ENCODE measurements at regions not wholly inside any gene's neighbourhood (a gene's known extent, or its start where the extent isn't known, plus 50 kb on each side); places are given as distances from the start of the nearest gene placed in this dataset.

DNA sequence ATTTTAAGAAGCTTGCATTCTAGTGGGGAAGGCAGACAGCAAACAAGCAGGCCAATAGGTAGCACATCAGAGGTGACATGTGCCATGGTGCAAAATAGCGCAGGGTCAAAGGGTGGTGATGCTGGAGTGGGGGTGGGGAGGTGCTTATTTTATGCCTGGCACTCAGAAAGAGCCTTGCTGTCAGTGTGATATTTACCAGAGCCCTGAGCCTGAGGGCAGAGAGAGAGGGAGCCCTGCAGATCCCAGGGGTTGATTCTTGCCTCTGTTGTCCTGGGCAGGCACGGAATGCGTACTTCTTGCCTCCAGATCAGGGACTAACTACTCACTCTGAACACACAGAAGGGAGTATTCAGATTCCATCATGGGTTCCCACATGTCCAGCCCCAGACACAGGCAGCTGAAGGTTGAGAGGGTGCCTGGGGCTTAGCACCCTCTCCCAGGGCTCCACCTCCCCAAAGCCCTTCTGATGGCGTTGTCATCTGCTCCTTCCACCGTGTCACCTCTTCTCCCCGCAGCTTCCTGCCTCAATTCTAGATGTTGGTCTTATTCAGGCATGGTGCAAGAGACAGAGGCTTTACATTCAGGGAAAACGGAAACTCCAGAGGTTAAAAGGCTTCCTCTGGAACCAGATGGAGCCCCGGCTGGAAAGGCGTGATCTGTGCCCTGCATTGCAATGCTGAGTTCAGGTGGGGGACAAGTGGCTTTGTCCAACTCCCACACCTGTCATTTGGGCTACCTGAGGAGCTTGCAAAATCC is 252.3 kb downstream of the HAUS1 start:
- DNase-seq (ENCODE audit: low spot score) (no peak), ATAC-seq (no peak)
- intact Hi-C loops (cut with DNase I), result no loop called here

DNA sequence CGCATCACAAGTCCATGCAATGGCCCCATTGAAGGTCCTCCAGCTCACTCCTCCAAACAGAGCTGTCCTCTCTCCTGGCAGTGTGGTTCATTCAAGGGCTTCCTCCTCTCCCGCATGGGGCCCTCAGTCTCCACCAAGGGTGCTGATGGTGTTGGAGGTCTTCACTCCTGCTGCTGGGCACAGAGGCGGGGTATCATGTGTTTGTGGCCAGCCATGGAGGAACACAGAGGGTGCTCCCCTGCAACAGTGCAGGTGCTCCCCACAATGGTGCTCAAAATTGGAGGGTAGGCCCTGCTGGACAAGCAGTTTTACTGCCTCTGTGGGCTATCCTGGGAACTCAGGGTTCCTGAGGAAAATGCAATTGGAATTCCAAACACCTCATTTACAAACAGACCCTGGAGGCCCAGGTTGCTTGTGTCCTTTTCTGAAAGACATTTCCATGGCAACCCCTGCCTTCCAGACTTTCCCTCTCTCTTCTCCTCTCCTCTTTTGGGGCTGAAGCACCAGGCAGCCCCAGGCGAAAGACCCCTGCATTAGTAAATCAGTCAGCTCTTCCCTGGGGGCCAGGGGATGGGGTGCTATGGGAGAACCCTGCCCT is 256.0 kb downstream of the HAUS1 start:
- ATAC-seq, result no peak
- no peak for DNase-seq (ENCODE audit: low spot score)
- intact Hi-C loops (cut with DNase I), result no loop called here

DNA sequence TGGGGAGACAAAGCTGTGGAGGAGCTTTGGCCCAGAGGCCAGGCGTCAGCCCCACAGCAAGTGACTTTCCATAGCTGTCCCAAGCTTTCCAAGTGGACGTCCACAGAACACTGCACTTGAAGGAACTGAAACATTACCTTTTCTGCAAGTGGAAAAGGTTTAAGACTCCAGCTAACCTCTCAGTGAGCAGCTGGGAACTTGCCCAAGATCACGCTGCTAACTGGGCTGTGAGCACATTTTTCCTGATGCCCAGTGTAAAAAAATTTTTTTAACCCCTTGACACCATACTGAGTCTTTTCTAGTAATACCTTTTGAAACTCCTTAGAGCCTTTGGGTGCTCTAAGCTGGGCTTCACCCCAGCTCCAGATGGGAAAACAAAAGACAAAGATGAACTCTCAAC is 256.7 kb downstream of the HAUS1 start:
- DNase-seq (ENCODE audit: low spot score), result no peak
- intact Hi-C loops (cut with DNase I), result no loop called here
- ATAC-seq, result no peak

DNA sequence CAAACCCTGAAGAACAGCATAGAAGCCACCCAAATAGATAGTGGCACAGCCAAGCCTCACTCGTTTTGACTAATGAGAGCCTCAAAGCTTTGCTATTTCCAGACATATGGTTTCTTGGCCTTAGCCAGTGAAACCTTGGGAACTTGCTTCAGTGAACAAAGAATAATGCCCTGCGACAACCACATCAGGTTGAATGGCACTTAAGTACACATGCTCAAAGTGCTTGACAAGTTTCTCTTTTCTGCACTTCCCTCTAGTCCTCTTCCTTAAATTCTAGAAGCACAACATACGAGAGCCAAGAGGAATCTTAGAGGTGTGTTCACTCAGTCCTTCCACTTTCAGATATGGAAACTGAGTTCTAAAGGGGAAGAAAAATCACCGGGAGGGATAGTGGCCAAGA is 258.3 kb downstream of the HAUS1 start:
- intact Hi-C loops (cut with DNase I), result no loop called here
- DNase-seq (ENCODE audit: low spot score) (no peak), ATAC-seq (no peak)

DNA sequence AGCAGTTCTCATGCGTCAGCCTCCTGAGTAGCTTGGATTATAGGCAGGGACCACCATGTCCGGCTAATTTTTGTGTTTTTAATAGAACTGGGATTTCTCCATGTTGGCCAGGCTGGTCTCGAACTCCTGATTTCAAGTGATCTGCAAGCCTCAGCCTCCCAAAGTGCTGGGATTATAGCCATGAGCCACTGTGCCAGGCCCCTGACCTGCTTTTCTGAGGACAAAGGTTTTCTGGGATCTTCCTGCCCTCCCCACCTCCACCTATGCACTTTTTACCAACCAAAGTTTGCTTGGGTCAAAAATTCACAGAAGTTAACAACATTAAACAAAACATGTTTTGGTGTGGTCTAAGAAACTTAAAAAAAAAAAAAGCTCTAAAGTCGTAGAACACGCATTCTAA is 259.9 kb downstream of the HAUS1 start:
- ATAC-seq (no peak), DNase-seq (ENCODE audit: low spot score) (no peak)
- intact Hi-C loops (cut with DNase I), result no loop called here

DNA sequence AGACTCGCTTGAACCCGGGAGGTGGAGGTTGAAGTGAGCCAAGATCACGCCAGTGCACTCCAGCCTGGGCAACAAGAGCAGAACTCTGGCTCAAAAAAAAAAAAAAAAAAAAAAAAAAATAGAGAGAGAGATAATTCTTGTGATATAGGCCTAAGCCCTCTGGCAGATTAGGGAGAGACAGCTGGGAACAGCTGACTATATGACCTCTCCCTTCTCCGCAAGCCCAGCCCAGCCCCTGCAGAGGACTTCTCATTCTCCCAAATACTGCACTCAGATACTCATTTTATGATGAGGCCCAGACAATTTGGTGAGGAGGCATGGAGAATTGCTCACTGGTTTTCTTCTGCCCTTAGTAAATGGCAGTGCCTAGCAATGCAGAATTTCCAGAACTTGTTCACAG is 262.0 kb downstream of the HAUS1 start:
- intact Hi-C loops (cut with DNase I), result no loop called here
- DNase-seq (ENCODE audit: low spot score), result no peak
- no peak for ATAC-seq

DNA sequence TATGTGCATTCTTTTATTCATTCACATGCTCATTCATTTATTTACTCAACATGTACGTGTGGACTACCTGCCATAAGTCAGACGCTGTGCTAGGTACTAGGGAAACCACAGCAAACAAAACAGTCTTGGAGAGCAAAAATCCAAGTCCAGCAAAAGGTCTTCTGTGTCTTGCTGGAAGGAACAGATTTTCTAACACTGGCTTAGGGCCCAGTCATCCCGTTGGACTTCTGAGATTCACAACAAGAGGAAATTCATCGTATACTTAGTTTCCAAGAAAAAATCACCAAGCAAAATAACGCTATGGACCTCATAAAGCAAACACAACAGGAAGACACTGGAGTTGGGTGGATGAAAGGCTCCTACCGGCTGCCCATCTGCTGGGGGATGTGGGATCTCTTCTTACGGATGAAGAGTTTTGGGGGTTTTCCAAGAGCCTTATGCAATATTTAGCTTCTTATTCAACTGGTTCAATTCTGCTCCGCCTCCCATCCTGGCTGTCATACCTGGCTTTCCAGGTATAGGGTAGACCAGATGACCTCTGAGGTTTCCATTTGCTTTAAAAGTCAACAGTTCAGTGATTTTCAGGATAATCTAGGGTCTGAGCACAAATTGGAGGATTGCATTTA is 262.7 kb downstream of the HAUS1 start:
- DNase-seq (ENCODE audit: low spot score) (no peak), ATAC-seq (no peak)
- intact Hi-C loops (cut with DNase I), result no loop called here

DNA sequence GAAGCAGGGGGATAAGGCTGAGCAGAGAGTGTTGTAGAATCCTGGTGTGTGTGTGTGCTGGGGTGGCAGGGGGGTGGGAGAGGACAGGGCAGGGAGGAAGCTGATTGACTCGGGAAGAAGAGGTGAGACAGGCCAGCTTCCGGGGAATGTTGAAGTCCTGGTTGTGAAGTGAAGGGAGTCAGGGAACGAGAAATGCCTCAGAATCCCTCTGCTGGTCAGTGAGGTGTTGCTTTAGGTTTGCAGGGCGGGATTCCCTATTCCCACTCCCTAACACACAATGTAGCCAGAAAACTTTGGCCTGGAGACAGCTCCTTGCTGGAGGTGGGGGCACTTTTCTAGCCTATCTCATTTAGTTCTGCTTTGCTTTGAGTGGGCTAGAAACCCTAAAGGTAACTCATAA is 265.1 kb downstream of the HAUS1 start:
- intact Hi-C loops (cut with DNase I), result no loop called here
- DNase-seq (ENCODE audit: low spot score), result no peak
- ATAC-seq, result no peak

DNA sequence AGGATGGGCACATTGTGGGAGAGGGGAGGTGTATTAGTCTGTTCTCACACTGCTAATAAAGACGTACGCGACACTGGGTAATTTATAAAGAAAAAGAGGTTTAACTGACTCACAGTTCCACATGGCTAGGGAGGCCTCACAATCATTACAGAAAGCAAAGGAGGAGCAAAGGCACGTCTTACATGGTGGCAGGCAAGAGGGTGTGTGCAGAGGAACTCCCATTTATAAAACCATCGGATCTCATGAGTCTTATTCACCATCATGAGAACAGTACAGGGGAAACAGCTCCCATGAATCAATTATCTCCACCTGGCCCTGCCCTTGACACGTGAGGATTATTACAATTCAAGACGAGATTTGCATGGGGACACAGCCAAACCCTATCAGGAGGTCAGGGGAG is 266.7 kb downstream of the HAUS1 start:
- DNase-seq (ENCODE audit: low spot score) (no peak), ATAC-seq (no peak)
- intact Hi-C loops (cut with DNase I), result no loop called here

DNA sequence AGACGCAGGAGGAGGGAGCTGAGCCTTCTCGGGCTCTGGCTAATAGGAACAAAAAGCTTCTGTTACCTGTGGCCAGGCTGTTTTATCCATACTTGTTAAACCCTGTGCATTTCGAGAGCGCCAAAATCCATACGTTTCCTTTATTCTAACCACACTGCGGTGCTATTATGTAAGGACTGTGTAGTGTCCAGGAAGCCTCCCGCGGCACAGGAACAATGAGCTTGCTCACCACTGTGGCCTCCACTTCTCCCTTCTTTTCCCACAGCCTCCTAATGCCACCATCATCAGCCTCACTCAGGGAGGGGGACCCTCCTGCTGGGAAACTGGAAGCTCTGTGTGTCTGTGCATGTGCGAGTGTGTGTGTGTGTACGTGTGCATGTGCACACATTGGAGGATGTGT is 268.5 kb downstream of the HAUS1 start:
- no peak for DNase-seq (ENCODE audit: low spot score)
- no peak for ATAC-seq
- intact Hi-C loops (cut with DNase I), result no loop called here

DNA sequence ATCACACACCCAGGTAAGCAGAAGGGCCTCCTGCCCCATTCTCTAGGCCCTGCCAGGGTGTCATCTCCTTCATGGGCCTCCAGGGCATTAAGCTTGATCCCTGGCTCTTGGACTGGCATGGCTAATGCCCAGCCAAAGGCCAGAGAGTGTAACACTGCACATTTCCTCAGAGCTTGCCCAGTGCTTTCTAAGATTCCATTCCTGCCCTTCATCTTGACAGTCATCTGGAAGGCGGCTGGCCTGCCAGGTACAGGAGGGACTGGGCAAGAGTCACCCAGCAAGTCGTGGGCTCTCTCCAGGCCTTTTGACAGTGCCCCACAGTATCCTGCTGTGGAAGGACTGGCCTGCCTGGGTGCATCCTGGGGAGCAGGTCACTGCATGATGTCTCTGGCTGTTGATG is 268.9 kb downstream of the HAUS1 start:
- ATAC-seq (no peak), DNase-seq (ENCODE audit: low spot score) (no peak)
- intact Hi-C loops (cut with DNase I), result no loop called here

DNA sequence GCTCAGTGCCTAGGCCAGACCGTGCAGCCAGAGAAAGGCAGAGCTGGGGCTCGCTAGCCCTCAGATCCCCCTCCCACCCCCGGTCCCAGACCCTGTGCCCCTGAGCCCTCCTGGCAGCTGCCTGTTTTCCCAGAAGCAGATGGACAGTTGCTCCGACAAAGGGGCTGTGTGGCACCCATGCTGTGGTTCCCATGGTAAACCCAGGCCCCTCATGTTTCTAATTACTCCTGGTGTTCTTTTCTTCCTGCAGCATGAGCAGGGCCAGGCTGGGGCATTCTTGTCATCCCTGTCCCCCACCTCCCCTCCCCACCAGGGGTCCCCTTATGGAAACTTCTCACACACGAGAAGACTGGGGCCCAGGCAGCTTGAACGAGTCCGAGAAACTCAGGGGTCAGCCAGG is 269.6 kb downstream of the HAUS1 start:
- intact Hi-C loops (cut with DNase I), result no loop called here
- DNase-seq (ENCODE audit: low spot score) (no peak), ATAC-seq (no peak)

DNA sequence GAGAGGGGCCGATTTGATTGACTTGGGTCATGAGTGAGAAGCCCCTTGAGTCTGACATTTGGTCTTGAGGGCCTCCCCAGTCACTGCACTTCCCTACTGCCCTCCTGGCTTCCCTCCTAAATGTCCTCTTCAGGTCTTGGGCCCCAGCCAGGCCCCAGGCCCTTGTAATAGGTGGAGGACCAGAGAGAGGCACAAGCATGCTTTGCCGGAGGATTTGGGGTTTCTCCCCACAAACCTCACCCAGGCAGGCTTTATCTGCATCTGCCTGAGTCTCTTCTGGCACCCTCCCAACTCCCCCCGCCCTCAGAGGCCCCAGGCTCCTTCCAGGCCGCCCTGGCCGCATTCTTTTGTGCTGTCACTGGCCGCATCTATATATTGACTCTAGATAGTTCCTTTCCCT is 270.7 kb downstream of the HAUS1 start:
- DNase-seq (ENCODE audit: low spot score), result no peak
- intact Hi-C loops (cut with DNase I), result no loop called here
- ATAC-seq, result no peak

DNA sequence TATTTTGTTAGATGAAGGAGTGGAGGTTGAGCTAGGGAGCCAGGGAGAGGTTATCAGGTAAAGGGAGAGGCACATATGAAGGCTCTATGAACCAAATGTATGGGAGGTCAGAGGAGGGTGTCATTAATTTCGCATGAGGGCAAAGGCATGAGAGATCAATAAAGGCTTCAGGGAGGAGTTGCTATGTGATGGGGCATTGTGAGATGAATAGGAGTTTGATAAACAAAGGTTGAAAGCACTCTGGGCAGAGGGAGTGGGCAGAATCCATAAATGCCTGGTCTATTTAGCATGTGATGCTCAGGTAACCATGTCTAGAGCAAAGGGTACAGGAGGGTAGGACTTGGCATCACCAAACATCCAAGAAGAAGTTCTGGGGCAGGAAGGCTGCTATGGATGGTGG is 273.4 kb downstream of the HAUS1 start:
- DNase-seq (ENCODE audit: low spot score) (no peak), ATAC-seq (no peak)
- intact Hi-C loops (cut with DNase I), result no loop called here

DNA sequence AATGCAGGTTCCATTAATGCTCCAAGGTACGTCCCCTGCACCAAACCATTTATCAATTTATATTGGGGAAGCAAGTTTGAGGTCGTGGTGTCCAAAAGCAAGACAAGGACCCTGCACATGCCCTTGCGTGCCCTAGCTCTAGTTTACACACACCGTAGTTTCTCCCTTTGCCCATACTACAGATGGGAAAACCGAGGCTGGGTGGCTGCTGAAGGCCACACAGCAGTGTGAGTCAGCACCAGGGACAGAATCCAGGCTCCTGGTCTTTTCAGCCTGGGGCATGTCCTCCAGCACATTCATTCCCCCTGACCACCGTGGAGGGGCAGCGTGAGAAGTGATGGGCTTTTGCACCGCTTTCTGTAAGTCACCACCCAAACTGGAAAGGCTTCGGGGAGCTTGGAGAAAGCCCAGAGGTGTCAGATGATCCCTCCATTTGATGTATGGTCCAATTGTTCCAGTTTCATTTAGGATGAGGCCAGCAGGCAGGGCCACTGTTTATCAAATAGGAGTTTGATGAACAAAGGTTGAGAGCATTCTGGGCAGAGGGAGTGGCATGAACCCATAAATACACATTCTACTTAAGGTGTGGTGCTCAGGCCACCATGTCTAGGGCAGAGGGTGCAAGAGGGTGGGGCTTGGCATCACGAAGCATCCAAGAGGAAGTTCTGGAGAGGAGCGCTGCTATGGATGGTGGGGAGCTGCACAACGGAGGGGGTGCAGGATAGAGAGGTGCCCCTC is 274.1 kb downstream of the HAUS1 start:
- intact Hi-C loops (cut with DNase I), result no loop called here
- DNase-seq (ENCODE audit: low spot score) (no peak), ATAC-seq (no peak)

DNA sequence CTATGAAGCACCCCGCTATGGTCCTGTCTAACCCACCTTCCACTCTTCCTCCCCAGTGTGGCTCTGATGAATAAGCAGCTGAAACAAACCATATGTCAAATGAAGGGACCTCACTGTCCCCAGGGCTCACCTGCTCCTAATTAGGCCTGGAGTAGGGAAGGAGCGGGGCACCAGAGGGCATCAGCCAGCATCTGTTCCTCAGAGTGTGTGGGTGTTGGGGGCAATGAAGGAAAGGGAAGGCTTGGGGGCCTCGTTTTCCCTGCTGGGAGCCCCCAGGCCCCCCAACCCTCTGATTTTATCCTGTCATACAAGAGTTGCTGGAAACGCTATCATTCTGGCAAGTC is 274.7 kb downstream of the HAUS1 start:
- DNase-seq (ENCODE audit: low spot score), result no peak
- no peak for ATAC-seq
- intact Hi-C loops (cut with DNase I), result no loop called here

DNA sequence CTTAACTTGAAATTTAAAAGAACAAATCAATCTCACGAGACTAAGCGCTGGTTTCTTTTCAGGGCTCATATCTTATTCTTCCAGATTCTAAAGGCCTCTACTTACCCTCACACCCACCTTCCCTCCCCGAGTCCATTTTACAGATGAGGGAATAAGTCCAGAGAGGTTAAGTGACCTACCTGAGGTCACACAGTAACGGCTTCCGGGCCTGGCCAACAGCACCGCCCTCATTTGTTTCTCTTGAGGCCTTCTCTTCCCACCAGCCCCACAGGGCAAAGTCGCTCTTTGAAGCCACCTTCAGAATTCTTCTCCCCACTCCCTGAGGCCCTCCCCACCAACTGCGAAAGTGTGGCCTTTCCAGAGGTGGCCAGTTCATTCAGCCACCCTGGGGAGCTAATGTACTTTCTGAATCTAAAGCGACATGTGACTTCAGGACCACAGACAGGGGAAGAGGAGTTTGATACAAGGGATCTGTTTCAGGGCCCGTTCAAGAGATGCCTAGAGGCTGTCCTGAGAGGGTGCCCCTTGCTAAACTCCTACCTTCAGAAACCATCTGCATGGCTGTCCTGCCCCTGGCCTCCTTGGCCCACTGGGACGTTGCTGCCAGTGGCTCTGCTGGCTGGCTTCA is 275.3 kb downstream of the HAUS1 start:
- DNase-seq (ENCODE audit: low spot score) (no peak), ATAC-seq (no peak)
- intact Hi-C loops (cut with DNase I), result no loop called here

DNA sequence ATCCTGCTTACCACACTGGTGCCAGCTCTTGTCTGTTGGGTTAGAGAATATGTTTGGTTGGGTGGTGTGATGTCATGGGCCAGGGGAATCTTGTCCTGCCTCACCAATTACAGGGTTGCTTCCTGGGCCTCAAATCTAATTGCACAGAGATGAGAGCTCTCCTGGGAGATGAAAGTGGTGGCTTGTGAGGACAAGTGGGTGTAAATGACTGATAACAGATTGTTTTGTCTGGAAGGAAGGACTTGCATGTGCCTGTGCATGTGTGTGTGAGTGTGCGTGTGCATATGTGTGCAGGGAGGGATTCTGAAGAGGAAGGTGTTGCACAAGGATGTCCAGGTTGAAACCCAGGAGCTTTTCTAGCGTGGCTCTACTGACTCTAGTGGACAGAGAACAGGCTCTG is 271.9 kb downstream of the LOXHD1 start:
- no peak for DNase-seq (ENCODE audit: low spot score)
- ATAC-seq, result no peak
- intact Hi-C loops (cut with DNase I), result no loop called here

DNA sequence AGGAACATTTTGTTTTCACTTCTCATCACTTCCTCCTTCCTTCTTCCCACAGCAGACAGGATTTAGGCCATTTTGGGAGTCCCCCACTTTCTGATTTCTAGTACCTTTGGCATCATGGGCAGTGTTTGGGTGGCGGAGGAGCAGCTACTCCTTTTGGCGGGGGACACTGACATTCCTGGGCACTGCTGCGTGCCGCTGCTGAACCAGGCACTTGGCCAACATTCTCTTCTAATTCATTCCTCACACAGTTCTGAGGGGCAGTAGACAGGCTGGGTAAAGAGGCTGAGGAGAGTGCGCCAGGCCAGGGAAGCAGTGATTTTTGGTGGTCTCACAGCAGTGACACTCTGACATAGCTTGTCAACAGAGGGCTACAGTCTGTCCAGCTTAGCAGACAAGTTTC is 270.2 kb downstream of the LOXHD1 start:
- ATAC-seq (peak; percentile 28), DNase-seq (ENCODE audit: low spot score) (no peak)
- intact Hi-C loops (cut with DNase I), result no loop called here
